GM12878 (cell line): ENCODE measurements at regions not wholly inside any gene's neighbourhood (a gene's known extent, or its start where the extent isn't known, plus 50 kb on each side); places are given as distances from the start of the nearest gene placed in this dataset.

ENCODE experiments used
- ATAC-seq: fragments of 200-7000 bp; cut with Tn5 transposase; 3 replicates; pipeline ENCODE4 v1.9.1; 2020; ENCODE audit warnings: mild to moderate bottlenecking, moderate library complexity
- BruUV-seq: library from RNA; stranded (reverse); fragments of 400-500 nt; replicated peaks from 2 replicates; lab custom pipeline; 2021; lab: Mats Ljungman, UMichigan
- CTCF ChIA-PET: fragments of 300-600 bp; sonication (Branson Sonifier 250); formaldehyde crosslinking; extraction: SDS; loops from one replicate; lab custom pipeline; 2021; ENCODE audit warnings: inconsistent platforms; lab: Yijun Ruan, JAX
- POLR2A ChIA-PET: fragments of 350-600 bp; formaldehyde crosslinking; extraction: SDS; loops from one replicate; lab custom pipeline; 2021; ENCODE audit warnings: inconsistent platforms; lab: Charles Lee
- RAD21 ChIA-PET: fragments of 300-600 bp; sonication (Branson Sonifier 250); formaldehyde crosslinking; loops from one replicate; lab custom pipeline; 2023; ENCODE audit warnings: antibody characterized with exemption; ENCODE audit not compliant: unreplicated experiment; lab: Charles Lee
- SMC1A ChIA-PET: fragments of 300-600 bp; sonication (Branson Sonifier 250); formaldehyde crosslinking; loops from one replicate; lab custom pipeline; 2023; ENCODE audit not compliant: unreplicated experiment, uncharacterized antibody; lab: Charles Lee
- DNase-seq: peaks from one replicate; pipeline ENCODE4 v3.0.0-alpha.2; 2011; ENCODE audit warnings: low read depth, low spot score
- FAIRE-seq: peaks from 3 replicates; lab custom pipeline; 2011; peaks lifted over from hg19 to GRCh38; lab: Jason Lieb, UNC
- H2AFZ ChIP-seq: 2 replicates; pipeline ENCODE4 v1.6.0; 2011; ENCODE audit warnings: low read depth, low read length, control low read depth; ENCODE audit not compliant: control insufficient read depth
- H3K27ac ChIP-seq: 2 replicates; pipeline ENCODE4 v1.5.1; 2011; ENCODE audit warnings: control low read depth; ENCODE audit not compliant: control insufficient read depth, insufficient read depth
- H3K27me3 ChIP-seq, 2 experiments: replicated peaks in 1 of 2; 2 replicates each; pipeline versions ENCODE4 v1.6.0 to v1.6.1; 2011; ENCODE audit warnings: low read length in 1 of 2; ENCODE audit not compliant: control insufficient read depth in 2 of 2, insufficient read depth in 2 of 2
- H3K36me3 ChIP-seq, 2 experiments: 2 replicates each; pipeline ENCODE4 v1.5.1; 2011; ENCODE audit warnings: low read length in 1 of 2; ENCODE audit not compliant: control insufficient read depth in 2 of 2, insufficient read depth in 2 of 2
- H3K4me1 ChIP-seq: 2 replicates; pipeline ENCODE4 v1.6.1; 2011; ENCODE audit warnings: mild to moderate bottlenecking, low read length, moderate library complexity, mixed read lengths; ENCODE audit not compliant: control insufficient read depth, insufficient read depth
- H3K4me2 ChIP-seq: 2 replicates; pipeline ENCODE4 v1.6.0; 2011; ENCODE audit warnings: control low read depth; ENCODE audit not compliant: control insufficient read depth, insufficient read depth
- H3K4me3 ChIP-seq: fragments of 200-600 bp; sonication (generic); 2 replicates; pipeline ENCODE4 v1.5.1; 2016
- H3K79me2 ChIP-seq: 2 replicates; pipeline ENCODE4 v1.6.0; 2011; ENCODE audit warnings: low read length; ENCODE audit not compliant: control insufficient read depth, insufficient read depth
- H3K9ac ChIP-seq: 2 replicates; pipeline ENCODE4 v1.8.0; 2011; ENCODE audit warnings: low read length, control low read depth, mixed read lengths; ENCODE audit not compliant: control insufficient read depth, insufficient read depth
- H3K9me3 ChIP-seq: replicated peaks from 3 replicates; pipeline ENCODE4 v1.5.1; 2011; ENCODE audit warnings: mild to moderate bottlenecking, low read length; ENCODE audit not compliant: control insufficient read depth, insufficient read depth
- H4K20me1 ChIP-seq: 2 replicates; pipeline ENCODE4 v1.6.0; 2011; ENCODE audit not compliant: control insufficient read depth, insufficient read depth
- BCL3 ChIP-seq: IDR thresholded peaks from 2 replicates; pipeline ENCODE4 v1.6.1; 2011; ENCODE audit warnings: borderline replicate concordance, low read depth, mild to moderate bottlenecking, moderate library complexity, low read length; ENCODE audit not compliant: insufficient read depth, poor library complexity, severe bottlenecking
- IKZF1 ChIP-seq: fragments of 450-650 bp; conservative IDR thresholded peaks from 2 replicates; pipeline ENCODE4 v1.6.1; 2017; ENCODE audit warnings: antibody characterized with exemption, mild to moderate bottlenecking
- MEF2A ChIP-seq: IDR thresholded peaks from 2 replicates; pipeline ENCODE4 v1.6.1; 2011; ENCODE audit warnings: low read depth, mild to moderate bottlenecking, low read length, moderate library complexity; ENCODE audit not compliant: insufficient read depth
- NBN ChIP-seq: fragments of 450-650 bp; IDR thresholded peaks from 2 replicates; pipeline ENCODE4 v1.6.1; 2016
- POLR2AphosphoS2 ChIP-seq: IDR thresholded peaks from 2 replicates; pipeline ENCODE4 v1.6.1; 2011; ENCODE audit warnings: low read depth, mild to moderate bottlenecking, low read length, improper control_type of control experiment, moderate library complexity
- POU2F2 ChIP-seq: IDR thresholded peaks from 3 replicates; pipeline ENCODE4 v1.6.1; 2011; ENCODE audit warnings: low read depth, mild to moderate bottlenecking, low read length, borderline replicate concordance
- RB1 ChIP-seq: fragments of 450-650 bp; formaldehyde crosslinking; IDR thresholded peaks from 2 replicates; pipeline ENCODE4 v1.6.1; 2017; ENCODE audit warnings: mild to moderate bottlenecking, borderline replicate concordance
- SIN3A ChIP-seq: IDR thresholded peaks from 2 replicates; pipeline ENCODE4 v1.6.1; 2012; ENCODE audit warnings: low read depth, low read length, improper control_type of control experiment
- TARDBP ChIP-seq: IDR thresholded peaks from 2 replicates; pipeline ENCODE4 v1.6.1; 2016; ENCODE audit warnings: borderline replicate concordance
- ZNF687 ChIP-seq: fragments of 450-650 bp; IDR thresholded peaks from 2 replicates; pipeline ENCODE4 v1.6.1; 2017; ENCODE audit warnings: mild to moderate bottlenecking, moderate library complexity
- whole genome bisulfite sequencing: methylation state at CpG from one replicate; pipeline ENCODE4 v1.1.6; 2016; ENCODE audit warnings: low lambda C conversion rate; ENCODE audit not compliant: insufficient replicate concordance, insufficient coverage; ENCODE audit errors: missing lambda C conversion rate; 5-methylcytosine and 5-hydroxymethylcytosine counted together
- in situ Hi-C: fragments of 300-500 bp; cut with MboI; formaldehyde crosslinking; loops from 9 replicates; pipeline ENCODE4 v1.14.3; 2018; ENCODE audit warnings: mixed read lengths
- intact Hi-C: fragments of 100-400 bp; cut with micrococcal nuclease; formaldehyde crosslinking; loops from one replicate; pipeline ENCODE4 v1.14.2; 2022; ENCODE audit not compliant: unreplicated experiment
- TF ChIP-seq, protein P1 (sequence below): IDR thresholded peaks from 2 replicates; pipeline ENCODE4 v1.6.1; 2011; ENCODE audit warnings: mild to moderate bottlenecking, low read depth, low read length, moderate library complexity; ENCODE audit not compliant: insufficient replicate concordance

DNA sequence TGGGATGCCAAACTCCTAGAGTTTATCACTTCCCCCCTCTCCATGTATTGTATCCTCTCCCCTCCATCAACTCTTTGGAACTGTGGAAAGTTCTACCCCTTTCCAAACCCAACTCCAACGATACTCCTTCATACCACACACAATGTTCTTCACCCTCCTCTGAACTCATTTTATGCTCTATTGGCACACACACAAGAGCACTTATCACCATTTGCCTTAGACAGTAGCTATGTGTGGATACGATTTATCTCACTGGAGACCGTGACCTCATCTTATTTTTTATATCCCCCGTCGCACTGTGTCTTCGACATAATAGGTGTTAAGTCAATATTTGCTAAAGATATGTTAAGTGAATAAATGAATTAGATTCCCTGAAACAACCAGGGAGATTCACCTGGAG, 316.5 kb upstream of the PROK2 start:
- H3K36me3 ChIP-seq, result no peaks in the 10 kb centered on the region
- ChIA-PET RAD21 (interaction anchor here (1.0 to 4.1 kb wide), 19 partner anchors 9 to 341 kb away, joined by 3 to 53 read pairs (median 5); no protein-coding TSS in a partner anchor), CTCF (interaction anchor here (0.6 to 2.9 kb wide), 16 partner anchors 9 to 721 kb away, joined by 3 to 14 read pairs (median 3); no protein-coding TSS in a partner anchor), SMC1A (interaction anchor here (0.5 to 7.3 kb wide), 30 partner anchors 9 to 750 kb away, joined by 3 to 97 read pairs (median 4); no protein-coding TSS in a partner anchor), POLR2A (interaction anchor here (0.8 to 3.4 kb wide), 9 partner anchors 9 to 209 kb away, joined by 3 to 55 read pairs (median 3); no protein-coding TSS in a partner anchor)
- peaks cover 12% of the 10 kb centered on the region for H3K79me2 ChIP-seq
- 32% methylated on average over 6 of the region's 6 CpGs for WGBS
- no peaks in the 10 kb centered on the region for H3K9me3 ChIP-seq
- no TSS peak for BruUV-seq
- FAIRE-seq (no peak), ATAC-seq (0 out of 3 replicates have a peak, but pooled peaks have one; percentile 6), DNase-seq (no peak)
- H3K4me3 ChIP-seq, result no peak overlapping the region
- H3K9ac ChIP-seq, result no peak overlapping the region
- peak overlapping the region; percentile 70 for H3K4me2 ChIP-seq
- no peak overlapping the region; the same call in 1 of the 2 replicates for H2AFZ ChIP-seq
- peaks cover 44% of the 10 kb centered on the region for H3K4me1 ChIP-seq
- TF ChIP-seq SIN3A, result no peak
- no peak for TF ChIP-seq POU2F2
- no peak for TF ChIP-seq POLR2AphosphoS2
- TF ChIP-seq TARDBP, result no peak
- no peak for TF ChIP-seq MEF2A
- TF ChIP-seq NBN, result no peak
- TF ChIP-seq BCL3, result no peak
- TF ChIP-seq, protein P1, sequence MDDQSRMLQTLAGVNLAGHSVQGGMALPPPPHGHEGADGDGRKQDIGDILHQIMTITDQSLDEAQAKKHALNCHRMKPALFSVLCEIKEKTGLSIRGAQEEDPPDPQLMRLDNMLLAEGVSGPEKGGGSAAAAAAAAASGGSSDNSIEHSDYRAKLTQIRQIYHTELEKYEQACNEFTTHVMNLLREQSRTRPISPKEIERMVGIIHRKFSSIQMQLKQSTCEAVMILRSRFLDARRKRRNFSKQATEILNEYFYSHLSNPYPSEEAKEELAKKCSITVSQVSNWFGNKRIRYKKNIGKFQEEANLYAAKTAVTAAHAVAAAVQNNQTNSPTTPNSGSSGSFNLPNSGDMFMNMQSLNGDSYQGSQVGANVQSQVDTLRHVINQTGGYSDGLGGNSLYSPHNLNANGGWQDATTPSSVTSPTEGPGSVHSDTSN, result no peak
- no peak for TF ChIP-seq ZNF687
- TF ChIP-seq RB1, result no peak
- TF ChIP-seq IKZF1, result no peak
- no peaks in the 10 kb centered on the region for H3K27me3 ChIP-seq
- intact Hi-C loops, result loop anchor here (1.0 to 5.0 kb wide), 6 partner anchors 63 to 721 kb away; partner anchors contain the start of gene RYBP
- in situ Hi-C loops, result no loop called here
- peak overlapping the region; percentile 68 for H3K27ac ChIP-seq
- H4K20me1 ChIP-seq, result no peaks in the 10 kb centered on the region
